Keratinocyte (primary cell): ENCODE measurements at regions not wholly inside any gene's neighbourhood (a gene's known extent, or its start where the extent isn't known, plus 50 kb on each side); places are given as distances from the start of the nearest gene placed in this dataset.

Experiments
- EZH2 ChIP-seq: IDR thresholded peaks from one replicate; pipeline ENCODE4 v1.6.1; 2012; ENCODE audit warnings: inconsistent platforms, mild to moderate bottlenecking, low read length, moderate library complexity
- TF ChIP-seq, protein P1 (sequence below), 3 experiments: IDR thresholded peaks in 1 of 3; conservative IDR thresholded peaks in 1 of 3; optimal IDR thresholded peaks in 1 of 3; 2 replicates in 2 of 3; 3 replicates in 1 of 3; pipeline versions ENCODE3 to v1.5.1; 2011; ENCODE audit warnings: low read length in 3 of 3, mild to moderate bottlenecking in 3 of 3, moderate library complexity in 2 of 3, control low read depth in 1 of 3, inconsistent platforms in 1 of 3; ENCODE audit not compliant: insufficient read depth in 2 of 3; ENCODE audit errors: extremely low read depth in 1 of 3

DNA sequence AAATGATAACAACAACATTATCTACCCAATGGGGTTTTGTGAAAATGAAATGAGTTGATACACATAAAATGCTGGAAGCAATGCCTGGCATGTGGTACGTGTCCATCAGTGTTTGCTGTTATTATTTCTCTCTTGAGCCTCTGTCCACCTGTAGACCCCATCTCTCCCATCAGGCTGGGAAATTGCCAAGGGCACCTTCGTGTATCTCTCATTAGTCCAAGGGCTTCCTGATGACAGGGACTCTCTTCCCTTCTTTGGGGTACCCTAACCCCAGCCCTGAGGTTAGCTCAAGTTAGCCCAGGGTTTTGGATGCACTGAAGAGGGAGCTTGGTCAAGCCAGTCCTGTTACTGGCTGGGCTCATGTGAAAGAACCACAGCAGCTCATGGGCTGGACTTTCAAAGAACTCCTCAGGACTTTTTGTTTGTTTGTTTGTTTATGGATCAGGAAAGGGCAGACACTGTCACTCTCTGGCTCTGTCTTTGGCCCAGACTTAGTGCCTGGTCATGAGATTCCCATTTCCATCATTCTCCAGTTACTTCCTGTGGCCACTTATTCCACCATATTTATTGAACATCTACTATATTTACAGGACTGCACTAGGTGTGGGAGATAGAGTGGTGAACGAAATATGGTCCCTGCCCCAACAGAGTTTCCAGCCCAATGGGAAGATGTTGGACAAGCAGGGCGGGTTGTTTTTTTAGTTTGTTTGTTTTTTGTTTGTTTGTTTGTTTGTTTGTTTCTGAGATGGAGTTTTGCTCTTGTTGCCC lies 57.4 kb downstream of the NAV1 start:
- TF ChIP-seq, protein P1, sequence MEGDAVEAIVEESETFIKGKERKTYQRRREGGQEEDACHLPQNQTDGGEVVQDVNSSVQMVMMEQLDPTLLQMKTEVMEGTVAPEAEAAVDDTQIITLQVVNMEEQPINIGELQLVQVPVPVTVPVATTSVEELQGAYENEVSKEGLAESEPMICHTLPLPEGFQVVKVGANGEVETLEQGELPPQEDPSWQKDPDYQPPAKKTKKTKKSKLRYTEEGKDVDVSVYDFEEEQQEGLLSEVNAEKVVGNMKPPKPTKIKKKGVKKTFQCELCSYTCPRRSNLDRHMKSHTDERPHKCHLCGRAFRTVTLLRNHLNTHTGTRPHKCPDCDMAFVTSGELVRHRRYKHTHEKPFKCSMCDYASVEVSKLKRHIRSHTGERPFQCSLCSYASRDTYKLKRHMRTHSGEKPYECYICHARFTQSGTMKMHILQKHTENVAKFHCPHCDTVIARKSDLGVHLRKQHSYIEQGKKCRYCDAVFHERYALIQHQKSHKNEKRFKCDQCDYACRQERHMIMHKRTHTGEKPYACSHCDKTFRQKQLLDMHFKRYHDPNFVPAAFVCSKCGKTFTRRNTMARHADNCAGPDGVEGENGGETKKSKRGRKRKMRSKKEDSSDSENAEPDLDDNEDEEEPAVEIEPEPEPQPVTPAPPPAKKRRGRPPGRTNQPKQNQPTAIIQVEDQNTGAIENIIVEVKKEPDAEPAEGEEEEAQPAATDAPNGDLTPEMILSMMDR (optimal IDR thresholded peaks at IDR 0.05 in 1 of 3, IDR thresholded peaks at IDR 0.05 in 1 of 3, conservative IDR thresholded peaks at IDR 0.05 in 1 of 3; ENCODE audit: extremely low read depth in 1 of 3, insufficient read depth in 2 of 3, low read length in 3 of 3), result no peak
- no peak for TF ChIP-seq EZH2
